H1 (cell line): ENCODE measurements at regions not wholly inside any gene's neighbourhood (a gene's known extent, or its start where the extent isn't known, plus 50 kb on each side); places are given as distances from the start of the nearest gene placed in this dataset.
A peak's percentile ranks its signal among the peaks of the same experiment; 100 is the strongest.

ENCODE experiments used
- CTCF ChIA-PET: fragments of 300-600 bp; sonication (Branson Sonifier 250); formaldehyde crosslinking; loops from one replicate; lab custom pipeline; 2021; ENCODE audit not compliant: partially characterized antibody; lab: Charles Lee
- POLR2A ChIA-PET: fragments of 300-600 bp; sonication (Branson Sonifier 250); formaldehyde crosslinking; loops from one replicate; lab custom pipeline; 2021; ENCODE audit warnings: inconsistent platforms; ENCODE audit not compliant: partially characterized antibody; lab: Charles Lee
- DNase-seq, 2 experiments: peaks; one replicate each; pipeline versions ENCODE4 v3.0.0 to v3.0.0-alpha.2; 2010 to 2022; ENCODE audit warnings: low spot score in 2 of 2, low read depth in 1 of 2, mixed read lengths in 1 of 2
- FAIRE-seq: peaks from 2 replicates; lab custom pipeline; 2011; peaks lifted over from hg19 to GRCh38; lab: Jason Lieb, UNC
- H2AFZ ChIP-seq: 2 replicates; pipeline ENCODE4 v1.8.1; 2012; ENCODE audit warnings: low read length, inconsistent platforms
- H2AK5ac ChIP-seq: 2 replicates; pipeline ENCODE4 v1.6.1; 2013; ENCODE audit warnings: low read depth, low read length
- H2BK120ac ChIP-seq: replicated peaks from 2 replicates; pipeline ENCODE3; 2013; ENCODE audit warnings: low read depth, low read length, inconsistent platforms
- H2BK12ac ChIP-seq: 2 replicates; pipeline ENCODE4 v1.6.1; 2013; ENCODE audit warnings: low read depth, low read length
- H2BK15ac ChIP-seq: 2 replicates; pipeline ENCODE4 v1.6.1; 2013; ENCODE audit warnings: low read length
- H2BK20ac ChIP-seq: 2 replicates; pipeline ENCODE4 v1.6.1; 2013; ENCODE audit warnings: low read length
- H2BK5ac ChIP-seq: 2 replicates; pipeline ENCODE4 v1.6.1; 2013; ENCODE audit warnings: low read depth, low read length
- H3K14ac ChIP-seq: 2 replicates; pipeline ENCODE4 v1.6.1; 2013; ENCODE audit warnings: inconsistent platforms; ENCODE audit not compliant: insufficient read length
- H3K18ac ChIP-seq: 2 replicates; pipeline ENCODE4 v1.6.1; 2013; ENCODE audit warnings: low read length; ENCODE audit errors: extremely low read depth
- H3K23ac ChIP-seq: 2 replicates; pipeline ENCODE4 v1.6.1; 2013; ENCODE audit warnings: inconsistent platforms; ENCODE audit not compliant: insufficient read length
- H3K23me2 ChIP-seq: 2 replicates; pipeline ENCODE4 v1.6.1; 2013; ENCODE audit warnings: low read depth, low read length
- H3K27ac ChIP-seq: 2 replicates; pipeline ENCODE4 v1.6.1; 2011; ENCODE audit warnings: low read depth, low read length, inconsistent platforms
- H3K27me3 ChIP-seq, 4 experiments: replicated peaks in 1 of 4; 1 replicate in 1 of 4; 2 replicates in 3 of 4; pipeline versions ENCODE4 v1.6.1 to v1.8.1; 2011 to 2013; ENCODE audit warnings: low read length in 3 of 4, mild to moderate bottlenecking in 3 of 4, inconsistent platforms in 2 of 4, mixed read lengths in 2 of 4, moderate library complexity in 1 of 4; ENCODE audit not compliant: control insufficient read depth in 3 of 4, insufficient read depth in 3 of 4; ENCODE audit errors: extremely low read depth in 1 of 4
- H3K36me3 ChIP-seq, 4 experiments: 2 replicates each; pipeline versions ENCODE4 v1.6.1 to v1.8.1; 2011 to 2013; ENCODE audit warnings: mild to moderate bottlenecking in 4 of 4, low read length in 3 of 4, moderate library complexity in 2 of 4, control low read depth in 1 of 4, inconsistent platforms in 1 of 4; ENCODE audit not compliant: insufficient read depth in 4 of 4, control insufficient read depth in 2 of 4
- H3K4ac ChIP-seq: replicated peaks from 2 replicates; pipeline ENCODE3; 2013; ENCODE audit warnings: low read length, low read depth, mixed read lengths, inconsistent platforms; ENCODE audit not compliant: insufficient read length
- H3K4me1 ChIP-seq, 4 experiments: replicated peaks in 1 of 4; 1 replicate in 1 of 4; 2 replicates in 3 of 4; pipeline versions ENCODE4 v1.6.1 to v1.8.1; 2011 to 2013; ENCODE audit warnings: low read length in 3 of 4, inconsistent platforms in 2 of 4, mixed read lengths in 1 of 4; ENCODE audit not compliant: insufficient read depth in 4 of 4, control insufficient read depth in 3 of 4
- H3K4me2 ChIP-seq, 2 experiments: 2 replicates each; pipeline versions ENCODE4 v1.6.1 to v1.8.1; 2011 to 2013; ENCODE audit warnings: low read depth in 2 of 2, low read length in 2 of 2, control low read depth in 1 of 2, inconsistent platforms in 1 of 2, mild to moderate bottlenecking in 1 of 2; ENCODE audit not compliant: insufficient read depth in 1 of 2
- H3K4me3 ChIP-seq, 4 experiments: fragments of 200-600, 300-600 bp in 1 of 4; sonication (generic), shearing (Covaris generic), sonication (Bioruptor Twin) in 1 of 4; 2 replicates each; pipeline versions ENCODE4 v1.5.1 to v1.8.1; 2011 to 2016; ENCODE audit warnings: low read length in 4 of 4, low read depth in 3 of 4, control low read depth in 2 of 4, inconsistent platforms in 2 of 4, mild to moderate bottlenecking in 2 of 4, mixed read lengths in 1 of 4, moderate library complexity in 1 of 4; ENCODE audit not compliant: insufficient read depth in 2 of 4; ENCODE audit errors: extremely low read depth in 1 of 4
- H3K56ac ChIP-seq: replicated peaks from 2 replicates; pipeline ENCODE3; 2013; ENCODE audit warnings: low read depth, mild to moderate bottlenecking, mixed read lengths, low read length, inconsistent platforms; ENCODE audit not compliant: insufficient read length
- H3K79me1 ChIP-seq: 2 replicates; pipeline ENCODE4 v1.6.1; 2013; ENCODE audit warnings: low read depth, low read length, control low read depth
- H3K79me2 ChIP-seq, 2 experiments: 2 replicates each; pipeline versions ENCODE4 v1.6.1 to v1.8.1; 2012 to 2013; ENCODE audit warnings: low read length in 2 of 2, mild to moderate bottlenecking in 2 of 2, inconsistent platforms in 1 of 2; ENCODE audit not compliant: insufficient read depth in 2 of 2, control insufficient read depth in 1 of 2
- H3K9ac ChIP-seq, 4 experiments: replicated peaks in 1 of 4; 1 replicate in 1 of 4; 2 replicates in 3 of 4; pipeline versions ENCODE4 v1.6.1 to v1.8.1; 2011 to 2013; ENCODE audit warnings: low read depth in 3 of 4, low read length in 3 of 4, control low read depth in 2 of 4, mild to moderate bottlenecking in 2 of 4, moderate library complexity in 2 of 4, inconsistent platforms in 1 of 4; ENCODE audit errors: extremely low read depth in 1 of 4
- H3K9me3 ChIP-seq, 2 experiments: 2 replicates each; pipeline versions ENCODE4 v1.6.1 to v1.8.1; 2012 to 2013; ENCODE audit warnings: mild to moderate bottlenecking in 2 of 2, moderate library complexity in 2 of 2, control low read depth in 1 of 2, inconsistent platforms in 1 of 2, low read depth in 1 of 2, low read length in 1 of 2, mixed read lengths in 1 of 2; ENCODE audit not compliant: insufficient read depth in 2 of 2
- H4K20me1 ChIP-seq, 2 experiments: replicated peaks in 1 of 2; 2 replicates each; pipeline versions ENCODE3 to v1.8.1; 2011 to 2013; ENCODE audit warnings: inconsistent platforms in 2 of 2, low read length in 2 of 2, mild to moderate bottlenecking in 1 of 2; ENCODE audit not compliant: insufficient read depth in 2 of 2, control insufficient read depth in 1 of 2
- H4K5ac ChIP-seq: 2 replicates; pipeline ENCODE4 v1.6.1; 2013; ENCODE audit warnings: low read length, low read depth, mixed read lengths, inconsistent platforms; ENCODE audit not compliant: insufficient read length
- H4K8ac ChIP-seq: 2 replicates; pipeline ENCODE4 v1.8.0; 2013; ENCODE audit warnings: mild to moderate bottlenecking, moderate library complexity, low read length, inconsistent platforms; ENCODE audit not compliant: insufficient read depth; ENCODE audit errors: extremely low read depth
- H4K91ac ChIP-seq: replicated peaks from 2 replicates; pipeline ENCODE3; 2013; ENCODE audit warnings: low read length, mixed read lengths, inconsistent platforms; ENCODE audit not compliant: insufficient read length
- ATF2 ChIP-seq: IDR thresholded peaks from 2 replicates; pipeline ENCODE4 v1.6.1; 2012; ENCODE audit warnings: low read length, inconsistent platforms
- BCL11A ChIP-seq, 2 experiments: IDR thresholded peaks; one replicate each; pipeline ENCODE4 v1.6.1; 2011; ENCODE audit warnings: low read depth in 2 of 2, low read length in 2 of 2, mild to moderate bottlenecking in 2 of 2
- EGR1 ChIP-seq: IDR thresholded peaks from 2 replicates; pipeline ENCODE4 v1.6.1; 2011; ENCODE audit warnings: low read depth, low read length, borderline replicate concordance
- FOSL1 ChIP-seq: IDR thresholded peaks from 2 replicates; pipeline ENCODE4 v1.6.1; 2011; ENCODE audit warnings: mild to moderate bottlenecking, low read depth, low read length, moderate library complexity; ENCODE audit not compliant: insufficient read depth
- JUND ChIP-seq: IDR thresholded peaks from 2 replicates; pipeline ENCODE4 v1.6.1; 2011; ENCODE audit warnings: mild to moderate bottlenecking, improper control_type of control experiment, low read length
- KDM1A ChIP-seq: fragments of 200-600, 300-600 bp; sonication (generic); IDR thresholded peaks from 2 replicates; pipeline ENCODE4 v1.7.1; 2016; ENCODE audit warnings: mild to moderate bottlenecking, low read length, borderline replicate concordance
- KDM5A ChIP-seq: fragments of 200-600 bp; IDR thresholded peaks from 2 replicates; pipeline ENCODE4 v1.7.1; 2012; ENCODE audit warnings: mild to moderate bottlenecking, low read length, inconsistent platforms, mixed read lengths
- MAX ChIP-seq: IDR thresholded peaks from 2 replicates; pipeline ENCODE4 v1.6.1; 2012; ENCODE audit warnings: inconsistent platforms
- POLR2AphosphoS5 ChIP-seq: IDR thresholded peaks from 2 replicates; pipeline ENCODE4 v1.6.1; 2011; ENCODE audit warnings: low read depth, low read length
- RFX5 ChIP-seq: IDR thresholded peaks from 2 replicates; pipeline ENCODE4 v1.6.1; 2011; ENCODE audit warnings: low read depth, low read length, improper control_type of control experiment, borderline replicate concordance
- TAF7 ChIP-seq: optimal IDR thresholded peaks from 2 replicates; pipeline ENCODE3; 2011; ENCODE audit warnings: low read depth, mild to moderate bottlenecking, inconsistent platforms, low read length, moderate library complexity, borderline replicate concordance
- WGBS, 2 experiments: shearing (Covaris generic) in 1 of 2; methylation state at CpG; one replicate each; pipeline versions ENCODE4 v1.1.6 to v1.1.7; 2013 to 2015; ENCODE audit warnings: low lambda C conversion rate in 2 of 2, mixed read lengths in 2 of 2, inconsistent platforms in 1 of 2, low coverage in 1 of 2, missing lambda C conversion rate in 1 of 2; ENCODE audit not compliant: insufficient replicate concordance in 2 of 2, insufficient coverage in 1 of 2, insufficient read length in 1 of 2; ENCODE audit errors: extremely low coverage in 1 of 2, missing lambda C conversion rate in 1 of 2; 5-methylcytosine and 5-hydroxymethylcytosine counted together

- H3K14ac ChIP-seq = no peak overlapping the region
- no peaks in the 10 kb centered on the region for H3K23me2 ChIP-seq
- no peak overlapping the region for H4K8ac ChIP-seq
- no peak overlapping the region for H3K4me3 ChIP-seq
- no peak overlapping the region for H2BK120ac ChIP-seq
- WGBS, 2 experiments = 56% methylated on average over 4 of the region's 4 CpGs; no CpG with 5 or more reads in 1 of the 2 experiments
- H3K27me3 ChIP-seq = no peaks in the 10 kb centered on the region
- H4K5ac ChIP-seq = no peak overlapping the region
- H3K36me3 ChIP-seq = no peaks in the 10 kb centered on the region
- H3K79me1 ChIP-seq = no peaks in the 10 kb centered on the region
- H2AK5ac ChIP-seq = no peak overlapping the region
- H3K9ac ChIP-seq = no peak overlapping the region
- no peak overlapping the region for H3K4ac ChIP-seq
- DNase-seq = peak in 1 of 2 experiments; percentile 75
- H3K18ac ChIP-seq = no peak overlapping the region
- no peaks in the 10 kb centered on the region for H4K20me1 ChIP-seq
- no peak overlapping the region for H2BK5ac ChIP-seq
- H3K4me1 ChIP-seq = peaks cover 5 to 20% (median 9%) of the 10 kb centered on the region in 4 experiments; a peak in 6 of 7 replicates
- no peak overlapping the region for H4K91ac ChIP-seq
- no peak overlapping the region for H2AFZ ChIP-seq
- FAIRE-seq = peak; percentile 42
- H3K56ac ChIP-seq = no peak overlapping the region
- ChIA-PET CTCF (interaction anchor here (0.8 to 1.4 kb wide), 4 partner anchors 23 to 119 kb away, joined by 3 to 5 read pairs (median 3); no protein-coding TSS in a partner anchor), POLR2A (no interaction called here)
- peak overlapping the region in 1 of 2 experiments; percentile 12; a peak in 1 of 4 replicates for H3K4me2 ChIP-seq
- no peak overlapping the region; the same call in 1 of the 2 replicates for H2BK15ac ChIP-seq
- no peak overlapping the region for H2BK20ac ChIP-seq
- H3K9me3 ChIP-seq = no peaks in the 10 kb centered on the region
- H3K27ac ChIP-seq = no peak overlapping the region
- no peak overlapping the region for H3K23ac ChIP-seq
- no peak overlapping the region for H2BK12ac ChIP-seq
- no peaks in the 10 kb centered on the region for H3K79me2 ChIP-seq
- TF ChIP-seq EGR1 = no peak
- no peak for TF ChIP-seq BCL11A (IDR thresholded peaks at IDR 0.05; ENCODE audit: low read depth in 2 of 2, low read length in 2 of 2)
- TF ChIP-seq KDM5A = no peak
- no peak for TF ChIP-seq ATF2
- no peak for TF ChIP-seq FOSL1
- no peak for TF ChIP-seq TAF7
- no peak for TF ChIP-seq MAX
- no peak for TF ChIP-seq RFX5
- peak; percentile 47; the same call in 1 of the 2 replicates for TF ChIP-seq JUND
- TF ChIP-seq POLR2AphosphoS5 = no peak
- no peak for TF ChIP-seq KDM1A
These were observed 119.5 kb upstream of the PRICKLE2 start for GRCh38 chr3:64344721-64345207.
